Epithelial cell of esophagus (primary cell): ENCODE measurements at regions not wholly inside any gene's neighbourhood (a gene's known extent, or its start where the extent isn't known, plus 50 kb on each side); places are given as distances from the start of the nearest gene placed in this dataset.

Source experiments
- DNase-seq: peaks from one replicate; pipeline ENCODE4 v3.0.0; 2010; ENCODE audit warnings: low read depth
- H3K4me3 ChIP-seq: 2 replicates; pipeline ENCODE4 v1.5.1; 2011; ENCODE audit warnings: mild to moderate bottlenecking, low read length, control low read depth
- TF ChIP-seq, protein P1 (sequence below): IDR thresholded peaks from 2 replicates; pipeline ENCODE4 v1.5.1; 2011; ENCODE audit warnings: low read depth, mild to moderate bottlenecking, low read length, control low read depth, inconsistent platforms; ENCODE audit not compliant: insufficient read depth; ENCODE audit errors: missing control alignments

DNA sequence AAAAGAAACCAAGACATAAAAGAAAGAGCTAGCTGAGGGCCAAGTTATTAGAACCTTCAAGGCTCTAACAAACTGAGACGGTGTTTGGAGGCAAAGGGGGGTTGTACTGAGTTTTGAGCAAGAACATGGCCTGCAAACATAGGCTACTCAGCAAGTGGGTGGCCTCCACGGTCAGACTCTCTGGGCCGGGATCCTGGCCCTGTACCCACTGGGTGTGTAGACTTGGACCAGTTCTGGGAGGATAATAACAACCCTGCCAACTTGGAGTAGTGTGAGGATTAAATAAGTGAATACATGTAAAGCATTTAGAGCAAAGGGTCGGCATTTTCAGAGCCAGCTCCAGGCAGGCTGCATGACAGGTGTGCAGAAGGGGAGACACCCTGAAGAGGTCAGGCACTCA lies 56.1 kb upstream of the TNFRSF19 start:
- DNase-seq, result no peak
- no peak overlapping the region for H3K4me3 ChIP-seq
- TF ChIP-seq, protein P1, sequence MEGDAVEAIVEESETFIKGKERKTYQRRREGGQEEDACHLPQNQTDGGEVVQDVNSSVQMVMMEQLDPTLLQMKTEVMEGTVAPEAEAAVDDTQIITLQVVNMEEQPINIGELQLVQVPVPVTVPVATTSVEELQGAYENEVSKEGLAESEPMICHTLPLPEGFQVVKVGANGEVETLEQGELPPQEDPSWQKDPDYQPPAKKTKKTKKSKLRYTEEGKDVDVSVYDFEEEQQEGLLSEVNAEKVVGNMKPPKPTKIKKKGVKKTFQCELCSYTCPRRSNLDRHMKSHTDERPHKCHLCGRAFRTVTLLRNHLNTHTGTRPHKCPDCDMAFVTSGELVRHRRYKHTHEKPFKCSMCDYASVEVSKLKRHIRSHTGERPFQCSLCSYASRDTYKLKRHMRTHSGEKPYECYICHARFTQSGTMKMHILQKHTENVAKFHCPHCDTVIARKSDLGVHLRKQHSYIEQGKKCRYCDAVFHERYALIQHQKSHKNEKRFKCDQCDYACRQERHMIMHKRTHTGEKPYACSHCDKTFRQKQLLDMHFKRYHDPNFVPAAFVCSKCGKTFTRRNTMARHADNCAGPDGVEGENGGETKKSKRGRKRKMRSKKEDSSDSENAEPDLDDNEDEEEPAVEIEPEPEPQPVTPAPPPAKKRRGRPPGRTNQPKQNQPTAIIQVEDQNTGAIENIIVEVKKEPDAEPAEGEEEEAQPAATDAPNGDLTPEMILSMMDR, result no peak

DNA sequence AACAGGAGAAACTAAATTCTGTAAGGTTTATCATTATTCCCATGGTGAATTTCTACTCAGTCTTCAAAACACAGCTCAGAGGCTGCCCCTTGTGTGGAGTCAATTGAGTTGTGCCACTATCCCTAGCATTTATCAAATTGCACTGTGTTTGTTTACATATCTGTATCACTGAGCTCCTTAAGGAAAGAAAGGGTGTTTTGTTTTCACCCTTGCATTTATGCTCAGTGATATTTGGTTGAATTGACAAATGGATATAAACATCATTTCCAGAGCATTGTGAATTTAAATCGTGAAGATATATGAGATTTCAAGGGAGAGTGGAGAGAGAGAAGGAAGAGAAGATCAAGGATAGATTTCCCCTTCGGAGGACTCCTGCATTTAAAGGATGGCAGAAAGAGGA lies 55.1 kb upstream of the TNFRSF19 start:
- TF ChIP-seq, protein P1, result no peak
- no peak for DNase-seq
- no peak overlapping the region for H3K4me3 ChIP-seq

DNA sequence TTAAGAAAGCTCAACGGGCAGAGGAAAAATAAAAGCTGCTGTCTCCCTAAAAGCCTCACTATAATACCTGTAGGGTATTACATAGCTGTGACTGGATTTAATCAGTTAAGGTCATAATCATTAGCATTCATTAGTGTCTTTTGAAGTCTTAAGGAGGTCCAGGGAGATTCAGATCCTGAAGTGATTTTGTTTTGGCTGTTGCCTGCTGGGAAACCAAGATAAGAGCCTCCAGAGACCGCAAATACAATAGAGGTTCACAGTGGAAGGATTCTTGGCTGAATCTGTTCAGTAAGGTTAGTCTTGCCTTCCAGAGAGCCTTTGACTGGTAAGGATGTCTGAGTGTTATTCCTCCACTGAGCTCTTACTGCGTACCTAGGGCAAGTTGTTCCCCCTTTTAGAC lies 54.0 kb upstream of the TNFRSF19 start:
- TF ChIP-seq, protein P1, result no peak
- H3K4me3 ChIP-seq, result no peak overlapping the region
- DNase-seq, result no peak

GRCh38 chr13:23516702-23517101 lies 53.5 kb upstream of the TNFRSF19 start:
- no peak for DNase-seq
- TF ChIP-seq, protein P1, result no peak
- H3K4me3 ChIP-seq, result no peak overlapping the region

- H3K4me3 ChIP-seq, result no peak overlapping the region
- TF ChIP-seq, protein P1, result no peak
- no peak for DNase-seq
Observed at GRCh38 chr13:23518231-23518630, 52.0 kb upstream of the TNFRSF19 start.
